PC-3 (cell line): ENCODE measurements at regions not wholly inside any gene's neighbourhood (a gene's known extent, or its start where the extent isn't known, plus 50 kb on each side); places are given as distances from the start of the nearest gene placed in this dataset.

Experiments
- ATAC-seq: fragments of 200-7000 bp; cut with Tn5 transposase; 2 replicates; pipeline ENCODE4 v1.9.1; 2020; ENCODE audit warnings: mild to moderate bottlenecking, moderate library complexity
- BruUV-seq: library from RNA; stranded (reverse); fragments of 400-500 nt; replicated peaks from 2 replicates; lab custom pipeline; 2021; lab: Mats Ljungman, UMichigan
- CTCF ChIA-PET: fragments of 300-600 bp; sonication (Branson Sonifier 250); formaldehyde crosslinking; loops from one replicate; lab custom pipeline; 2022; ENCODE audit warnings: antibody characterized with exemption; lab: Charles Lee
- POLR2A ChIA-PET: fragments of 300-600 bp; sonication (Branson Sonifier 250); formaldehyde crosslinking; loops from one replicate; lab custom pipeline; 2022; ENCODE audit warnings: antibody characterized with exemption; ENCODE audit not compliant: unreplicated experiment; lab: Charles Lee
- DNase-seq: peaks from one replicate; pipeline ENCODE4 v3.0.0-alpha.2; 2015
- H2AFZ ChIP-seq: fragments of 300-600 bp; sonication (generic); 2 replicates; pipeline ENCODE4 v1.6.0; 2016; ENCODE audit warnings: antibody characterized with exemption, low read length
- H3F3A ChIP-seq: fragments of 300-600 bp; sonication (generic); one replicate; pipeline ENCODE4 v1.6.0; 2017; ENCODE audit warnings: antibody characterized with exemption, low read length, control low read depth, mild to moderate bottlenecking; ENCODE audit not compliant: unreplicated experiment
- H3K27ac ChIP-seq: fragments of 300-600 bp; sonication (generic); 2 replicates; pipeline ENCODE4 v1.5.1; 2016; ENCODE audit warnings: mild to moderate bottlenecking, low read length
- H3K27me3 ChIP-seq: fragments of 300-600 bp; sonication (generic); 2 replicates; pipeline ENCODE4 v1.6.1; 2016; ENCODE audit warnings: low read length, mixed read lengths
- H3K36me3 ChIP-seq: fragments of 300-600 bp; sonication (generic); 2 replicates; pipeline ENCODE4 v1.6.1; 2016; ENCODE audit warnings: low read depth, mixed run types, low read length, mixed read lengths
- H3K4me1 ChIP-seq: fragments of 300-600 bp; sonication (generic); 2 replicates; pipeline ENCODE4 v1.5.1; 2016; ENCODE audit warnings: low read length; ENCODE audit not compliant: insufficient read depth
- H3K4me2 ChIP-seq: fragments of 300-600 bp; sonication (generic); 2 replicates; pipeline ENCODE4 v1.6.0; 2016; ENCODE audit warnings: low read length
- H3K4me3 ChIP-seq: fragments of 300-600 bp; sonication (generic); 2 replicates; pipeline ENCODE4 v1.5.1; 2016; ENCODE audit warnings: mild to moderate bottlenecking, low read length, mixed read lengths
- H3K79me2 ChIP-seq: fragments of 300-600 bp; sonication (generic); 2 replicates; pipeline ENCODE4 v1.6.1; 2017; ENCODE audit warnings: low read length, mixed read lengths
- H3K9ac ChIP-seq: fragments of 300-600 bp; sonication (generic); 2 replicates; pipeline ENCODE4 v1.6.0; 2016; ENCODE audit warnings: mild to moderate bottlenecking, low read length
- H3K9me2 ChIP-seq: fragments of 300-600 bp; sonication (generic); replicated peaks from 2 replicates; pipeline ENCODE4 v1.6.1; 2016; ENCODE audit warnings: mixed run types, low read length, mixed read lengths
- H3K9me3 ChIP-seq: fragments of 300-600 bp; sonication (generic); 2 replicates; pipeline ENCODE4 v1.6.1; 2016; ENCODE audit warnings: low read length, mixed read lengths
- H4K20me1 ChIP-seq: fragments of 300-600 bp; sonication (generic); 2 replicates; pipeline ENCODE4 v1.6.1; 2016; ENCODE audit warnings: low read length, mixed read lengths
- CTCF ChIP-seq: fragments of 300-600 bp; sonication (generic); conservative IDR thresholded peaks from 2 replicates; pipeline ENCODE4 v1.5.1; 2017; ENCODE audit warnings: antibody characterized with exemption, low read depth, mild to moderate bottlenecking, low read length
- EZH2 ChIP-seq: fragments of 300-600 bp; sonication (generic); IDR thresholded peaks from one replicate; pipeline ENCODE4 v1.6.1; 2017; ENCODE audit warnings: antibody characterized with exemption, mild to moderate bottlenecking, low read length; ENCODE audit not compliant: unreplicated experiment
- EZH2phosphoT487 ChIP-seq: fragments of 300-600 bp; sonication (generic); IDR thresholded peaks from 2 replicates; pipeline ENCODE4 v1.6.1; 2018; ENCODE audit warnings: mild to moderate bottlenecking, antibody characterized with exemption, low read length, borderline replicate concordance
- intact Hi-C: fragments of 100-400 bp; cut with micrococcal nuclease; formaldehyde crosslinking; loops from 2 replicates; pipeline ENCODE4 v1.9.0; 2023

GRCh38 chr3:148373961-148374360, 323.7 kb upstream of the AGTR1 start:
- no TSS peak for BruUV-seq

GRCh38 chr3:148379763-148380382, 317.8 kb upstream of the AGTR1 start:
- Histone ChIP-seq H3K9me3 (no peaks in the 10 kb centered on the region), H3K4me1 (no peaks in the 10 kb centered on the region), H3K4me2 (no peak overlapping the region), H3K9me2 (no peaks in the 10 kb centered on the region), H3K27ac (no peak overlapping the region), H2AFZ (no peak overlapping the region), H3F3A (no peaks in the 10 kb centered on the region), H3K79me2 (no peaks in the 10 kb centered on the region), H3K36me3 (no peaks in the 10 kb centered on the region), H3K4me3 (no peak overlapping the region), H3K9ac (no peak overlapping the region), H3K27me3 (no peaks in the 10 kb centered on the region), H4K20me1 (0 out of 2 replicates have a peak, but pooled peaks cover 3% of the 10 kb centered on the region)
- POLR2A ChIA-PET = no interaction called here
- peak; percentile 64 for DNase-seq
- no peak for TF ChIP-seq EZH2phosphoT487
- TF ChIP-seq CTCF = peak; percentile 63
- intact Hi-C loops = loop anchor here (1.0 to 5.0 kb wide), 4 partner anchors 339 to 567 kb away; no protein-coding TSS in a partner anchor
- CTCF ChIA-PET = interaction anchor here (0.6 to 0.7 kb wide), 3 partner anchors 8 to 882 kb away, joined by 3 to 5 read pairs (median 4); no protein-coding TSS in a partner anchor
- BruUV-seq = no TSS peak
- peak; percentile 91 for ATAC-seq

More at GRCh38 chr3:148373961-148374360, 323.7 kb upstream of the AGTR1 start:
- no peaks in the 10 kb centered on the region for H4K20me1 ChIP-seq
- no peak overlapping the region for H3K4me2 ChIP-seq
- no peak overlapping the region for H2AFZ ChIP-seq
- H3K4me3 ChIP-seq = no peak overlapping the region
- ATAC-seq (no peak), DNase-seq (no peak)
- no peak overlapping the region for H3K27ac ChIP-seq
- H3F3A ChIP-seq = no peaks in the 10 kb centered on the region
- H3K36me3 ChIP-seq = no peaks in the 10 kb centered on the region
- H3K9ac ChIP-seq = no peak overlapping the region
- ChIA-PET POLR2A (no interaction called here), CTCF (no interaction called here)
- H3K9me2 ChIP-seq = no peaks in the 10 kb centered on the region
- H3K27me3 ChIP-seq = no peaks in the 10 kb centered on the region
- no peaks in the 10 kb centered on the region for H3K9me3 ChIP-seq
- TF ChIP-seq EZH2phosphoT487 (no peak), CTCF (no peak), EZH2 (no peak)
- H3K79me2 ChIP-seq = no peaks in the 10 kb centered on the region
- no peaks in the 10 kb centered on the region for H3K4me1 ChIP-seq
- intact Hi-C loops = no loop called here

GRCh38 chr3:148381051-148381450, 316.7 kb upstream of the AGTR1 start:
- Histone ChIP-seq H3K9me3 (no peaks in the 10 kb centered on the region), H3K27me3 (no peaks in the 10 kb centered on the region), H4K20me1 (0 out of 2 replicates have a peak, but pooled peaks cover 3% of the 10 kb centered on the region), H3K4me2 (no peak overlapping the region), H3F3A (no peaks in the 10 kb centered on the region), H2AFZ (no peak overlapping the region), H3K36me3 (no peaks in the 10 kb centered on the region), H3K9me2 (no peaks in the 10 kb centered on the region), H3K4me1 (no peaks in the 10 kb centered on the region), H3K9ac (no peak overlapping the region), H3K27ac (no peak overlapping the region), H3K79me2 (no peaks in the 10 kb centered on the region), H3K4me3 (no peak overlapping the region)
- BruUV-seq = no TSS peak
- POLR2A ChIA-PET = no interaction called here
- ATAC-seq = no peak
- TF ChIP-seq CTCF = no peak
- no peak for TF ChIP-seq EZH2
- TF ChIP-seq EZH2phosphoT487 = no peak
- intact Hi-C loops = loop anchor here (5.0 kb wide), 1 partner anchor 481 kb away; no protein-coding TSS in a partner anchor
- CTCF ChIA-PET = interaction anchor here (0.6 to 0.8 kb wide), 2 partner anchors 338 to 656 kb away, joined by 3 to 4 read pairs; no protein-coding TSS in a partner anchor
- no peak for DNase-seq
